ENCODE measurements at regions not wholly inside any gene's neighbourhood (a gene's known extent, or its start where the extent isn't known, plus 50 kb on each side); places are given as distances from the start of the nearest gene placed in this dataset.

DNA sequence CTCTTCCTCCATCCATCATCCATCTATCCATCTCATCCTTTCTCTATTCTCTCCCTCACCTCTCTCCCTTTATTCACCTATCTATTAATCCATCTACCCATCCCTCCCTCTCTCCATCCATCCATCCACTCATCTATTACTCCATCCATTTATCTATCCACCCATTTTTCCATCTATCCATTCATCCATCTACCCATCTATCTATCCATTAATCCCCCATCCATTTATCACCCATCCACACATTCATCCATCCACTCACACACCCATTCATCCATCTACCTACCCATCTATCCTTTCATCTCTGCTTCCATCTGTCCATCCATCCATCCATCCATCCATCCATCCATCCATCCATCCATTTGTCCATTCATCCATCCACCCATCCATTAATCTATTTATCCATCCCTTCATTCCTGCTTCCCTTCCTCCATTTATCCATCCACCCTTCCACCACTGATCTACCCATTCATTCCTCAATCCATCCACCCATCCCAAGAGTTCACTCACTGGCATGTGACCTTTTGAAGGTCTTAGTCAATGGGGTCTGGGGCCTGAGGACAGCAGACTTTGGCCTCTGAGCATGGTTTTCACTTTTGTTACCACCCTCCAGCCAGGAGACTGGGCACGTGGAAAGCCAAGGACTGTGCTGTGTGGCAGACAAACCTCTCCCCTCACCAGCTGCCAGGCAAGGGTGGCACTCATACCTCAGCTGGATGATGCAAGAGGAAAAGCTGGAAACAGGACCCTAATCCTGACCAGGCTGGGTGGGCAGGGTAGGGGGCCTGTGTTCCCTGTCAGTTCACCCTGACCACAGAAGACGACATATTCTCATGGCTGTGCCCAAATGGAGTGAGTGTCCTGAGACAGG, 126.7 kb downstream of the URI1 start (continued):
- TF ChIP-seq, protein P1, sequence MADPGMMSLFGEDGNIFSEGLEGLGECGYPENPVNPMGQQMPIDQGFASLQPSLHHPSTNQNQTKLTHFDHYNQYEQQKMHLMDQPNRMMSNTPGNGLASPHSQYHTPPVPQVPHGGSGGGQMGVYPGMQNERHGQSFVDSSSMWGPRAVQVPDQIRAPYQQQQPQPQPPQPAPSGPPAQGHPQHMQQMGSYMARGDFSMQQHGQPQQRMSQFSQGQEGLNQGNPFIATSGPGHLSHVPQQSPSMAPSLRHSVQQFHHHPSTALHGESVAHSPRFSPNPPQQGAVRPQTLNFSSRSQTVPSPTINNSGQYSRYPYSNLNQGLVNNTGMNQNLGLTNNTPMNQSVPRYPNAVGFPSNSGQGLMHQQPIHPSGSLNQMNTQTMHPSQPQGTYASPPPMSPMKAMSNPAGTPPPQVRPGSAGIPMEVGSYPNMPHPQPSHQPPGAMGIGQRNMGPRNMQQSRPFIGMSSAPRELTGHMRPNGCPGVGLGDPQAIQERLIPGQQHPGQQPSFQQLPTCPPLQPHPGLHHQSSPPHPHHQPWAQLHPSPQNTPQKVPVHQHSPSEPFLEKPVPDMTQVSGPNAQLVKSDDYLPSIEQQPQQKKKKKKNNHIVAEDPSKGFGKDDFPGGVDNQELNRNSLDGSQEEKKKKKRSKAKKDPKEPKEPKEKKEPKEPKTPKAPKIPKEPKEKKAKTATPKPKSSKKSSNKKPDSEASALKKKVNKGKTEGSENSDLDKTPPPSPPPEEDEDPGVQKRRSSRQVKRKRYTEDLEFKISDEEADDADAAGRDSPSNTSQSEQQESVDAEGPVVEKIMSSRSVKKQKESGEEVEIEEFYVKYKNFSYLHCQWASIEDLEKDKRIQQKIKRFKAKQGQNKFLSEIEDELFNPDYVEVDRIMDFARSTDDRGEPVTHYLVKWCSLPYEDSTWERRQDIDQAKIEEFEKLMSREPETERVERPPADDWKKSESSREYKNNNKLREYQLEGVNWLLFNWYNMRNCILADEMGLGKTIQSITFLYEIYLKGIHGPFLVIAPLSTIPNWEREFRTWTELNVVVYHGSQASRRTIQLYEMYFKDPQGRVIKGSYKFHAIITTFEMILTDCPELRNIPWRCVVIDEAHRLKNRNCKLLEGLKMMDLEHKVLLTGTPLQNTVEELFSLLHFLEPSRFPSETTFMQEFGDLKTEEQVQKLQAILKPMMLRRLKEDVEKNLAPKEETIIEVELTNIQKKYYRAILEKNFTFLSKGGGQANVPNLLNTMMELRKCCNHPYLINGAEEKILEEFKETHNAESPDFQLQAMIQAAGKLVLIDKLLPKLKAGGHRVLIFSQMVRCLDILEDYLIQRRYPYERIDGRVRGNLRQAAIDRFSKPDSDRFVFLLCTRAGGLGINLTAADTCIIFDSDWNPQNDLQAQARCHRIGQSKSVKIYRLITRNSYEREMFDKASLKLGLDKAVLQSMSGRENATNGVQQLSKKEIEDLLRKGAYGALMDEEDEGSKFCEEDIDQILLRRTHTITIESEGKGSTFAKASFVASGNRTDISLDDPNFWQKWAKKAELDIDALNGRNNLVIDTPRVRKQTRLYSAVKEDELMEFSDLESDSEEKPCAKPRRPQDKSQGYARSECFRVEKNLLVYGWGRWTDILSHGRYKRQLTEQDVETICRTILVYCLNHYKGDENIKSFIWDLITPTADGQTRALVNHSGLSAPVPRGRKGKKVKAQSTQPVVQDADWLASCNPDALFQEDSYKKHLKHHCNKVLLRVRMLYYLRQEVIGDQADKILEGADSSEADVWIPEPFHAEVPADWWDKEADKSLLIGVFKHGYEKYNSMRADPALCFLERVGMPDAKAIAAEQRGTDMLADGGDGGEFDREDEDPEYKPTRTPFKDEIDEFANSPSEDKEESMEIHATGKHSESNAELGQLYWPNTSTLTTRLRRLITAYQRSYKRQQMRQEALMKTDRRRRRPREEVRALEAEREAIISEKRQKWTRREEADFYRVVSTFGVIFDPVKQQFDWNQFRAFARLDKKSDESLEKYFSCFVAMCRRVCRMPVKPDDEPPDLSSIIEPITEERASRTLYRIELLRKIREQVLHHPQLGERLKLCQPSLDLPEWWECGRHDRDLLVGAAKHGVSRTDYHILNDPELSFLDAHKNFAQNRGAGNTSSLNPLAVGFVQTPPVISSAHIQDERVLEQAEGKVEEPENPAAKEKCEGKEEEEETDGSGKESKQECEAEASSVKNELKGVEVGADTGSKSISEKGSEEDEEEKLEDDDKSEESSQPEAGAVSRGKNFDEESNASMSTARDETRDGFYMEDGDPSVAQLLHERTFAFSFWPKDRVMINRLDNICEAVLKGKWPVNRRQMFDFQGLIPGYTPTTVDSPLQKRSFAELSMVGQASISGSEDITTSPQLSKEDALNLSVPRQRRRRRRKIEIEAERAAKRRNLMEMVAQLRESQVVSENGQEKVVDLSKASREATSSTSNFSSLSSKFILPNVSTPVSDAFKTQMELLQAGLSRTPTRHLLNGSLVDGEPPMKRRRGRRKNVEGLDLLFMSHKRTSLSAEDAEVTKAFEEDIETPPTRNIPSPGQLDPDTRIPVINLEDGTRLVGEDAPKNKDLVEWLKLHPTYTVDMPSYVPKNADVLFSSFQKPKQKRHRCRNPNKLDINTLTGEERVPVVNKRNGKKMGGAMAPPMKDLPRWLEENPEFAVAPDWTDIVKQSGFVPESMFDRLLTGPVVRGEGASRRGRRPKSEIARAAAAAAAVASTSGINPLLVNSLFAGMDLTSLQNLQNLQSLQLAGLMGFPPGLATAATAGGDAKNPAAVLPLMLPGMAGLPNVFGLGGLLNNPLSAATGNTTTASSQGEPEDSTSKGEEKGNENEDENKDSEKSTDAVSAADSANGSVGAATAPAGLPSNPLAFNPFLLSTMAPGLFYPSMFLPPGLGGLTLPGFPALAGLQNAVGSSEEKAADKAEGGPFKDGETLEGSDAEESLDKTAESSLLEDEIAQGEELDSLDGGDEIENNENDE (IDR thresholded peaks at IDR 0.05; ENCODE audit: insufficient replicate concordance, low read length): no peak

Measured in H1 (cell line).